HL-60 (cell line): ENCODE measurements at regions not wholly inside any gene's neighbourhood (a gene's known extent, or its start where the extent isn't known, plus 50 kb on each side); places are given as distances from the start of the nearest gene placed in this dataset.
"Not testable (repeated sequence)": the region's sequence is repeated elsewhere in the genome, so short reads cannot be mapped to it uniquely, and the experiment has no call there.

Experiments
- DNase-seq, 2 experiments: peaks; one replicate each; pipeline ENCODE4 v3.0.0-alpha.2; 2010 to 2020; ENCODE audit warnings: low read depth in 1 of 2, low spot score in 1 of 2
- H3K27ac ChIP-seq: fragments of 250-450 bp; sonication (Bioruptor Pico); replicated peaks from 2 replicates; pipeline ENCODE4 v1.5.1; 2020; ENCODE audit warnings: mild to moderate bottlenecking, moderate library complexity
- H3K27me3 ChIP-seq: fragments of 250-450 bp; sonication (Bioruptor Pico); 2 replicates; pipeline ENCODE4 v1.5.1; 2021; ENCODE audit warnings: mild to moderate bottlenecking, moderate library complexity; ENCODE audit not compliant: insufficient read depth, poor library complexity, severe bottlenecking
- H3K4me3 ChIP-seq: replicated peaks from 2 replicates; pipeline ENCODE4 v1.5.1; 2011; ENCODE audit warnings: mild to moderate bottlenecking, control low read depth, low read length; ENCODE audit not compliant: insufficient read depth
- CTCF ChIP-seq: IDR thresholded peaks from one replicate; pipeline ENCODE4 v1.5.1; 2011; ENCODE audit warnings: low read length, control low read depth, inconsistent platforms; ENCODE audit not compliant: insufficient read depth
- GABPA ChIP-seq: IDR thresholded peaks from 2 replicates; pipeline ENCODE4 v1.6.1; 2012; ENCODE audit warnings: low read depth
- POLR2AphosphoS5 ChIP-seq: IDR thresholded peaks from 2 replicates; pipeline ENCODE4 v1.6.1; 2012; ENCODE audit warnings: low read depth
- REST ChIP-seq: IDR thresholded peaks from 2 replicates; pipeline ENCODE4 v1.6.1; 2012; ENCODE audit warnings: low read depth; ENCODE audit not compliant: insufficient replicate concordance
- SPI1 ChIP-seq: IDR thresholded peaks from 2 replicates; pipeline ENCODE4 v1.6.1; 2012; ENCODE audit warnings: low read depth, mild to moderate bottlenecking, borderline replicate concordance

- H3K27ac ChIP-seq: no peak overlapping the region
- no peak for TF ChIP-seq GABPA
- no peak for TF ChIP-seq CTCF
- TF ChIP-seq SPI1: no peak
- no peak for TF ChIP-seq REST
- TF ChIP-seq POLR2AphosphoS5: no peak
- no peaks in the 10 kb centered on the region for H3K27me3 ChIP-seq
- no peak for DNase-seq
- no peak overlapping the region for H3K4me3 ChIP-seq
These were observed 355.0 kb upstream of the EMCN start for GRCh38 chr4:100872811-100873210.

- no peak for DNase-seq
- TF ChIP-seq REST: no peak
- no peak for TF ChIP-seq SPI1
- TF ChIP-seq CTCF: no peak
- no peak for TF ChIP-seq POLR2AphosphoS5
- TF ChIP-seq GABPA: no peak
- Histone ChIP-seq H3K4me3 (no peak overlapping the region), H3K27ac (no peak overlapping the region), H3K27me3 (no peaks in the 10 kb centered on the region)
These were observed 353.3 kb upstream of the EMCN start for GRCh38 chr4:100870940-100871772.

- no peak for DNase-seq
- TF ChIP-seq POLR2AphosphoS5: no peak
- no peak for TF ChIP-seq GABPA
- TF ChIP-seq SPI1: no peak
- TF ChIP-seq CTCF: no peak
- TF ChIP-seq REST: no peak
- Histone ChIP-seq H3K4me3 (no peak overlapping the region), H3K27me3 (no peaks in the 10 kb centered on the region), H3K27ac (no peak overlapping the region)
These were observed 351.5 kb upstream of the EMCN start for GRCh38 chr4:100869276-100869675.

- H3K27ac ChIP-seq, H3K4me3 ChIP-seq, DNase-seq, H3K27me3 ChIP-seq: not testable (repeated sequence)
These were observed 350.5 kb upstream of the EMCN start for GRCh38 chr4:100868281-100868680.
